Heart left ventricle (tissue), 13 donors: ENCODE measurements at regions not wholly inside any gene's neighbourhood (a gene's known extent, or its start where the extent isn't known, plus 50 kb on each side); places are given as distances from the start of the nearest gene placed in this dataset.

ENCODE experiments used
- CTCF ChIP-seq, 12 donors: fragments of 200-600 bp; sonication (generic) in 4 of 12; IDR thresholded peaks; one replicate each; pipeline versions ENCODE4 v1.5.0 to v1.8.0; 2018 to 2022; ENCODE audit warnings: antibody characterized with exemption in 12 of 12, mild to moderate bottlenecking in 5 of 12
- POLR2A ChIP-seq, 2 donors: fragments of 450-650 bp; IDR thresholded peaks; one replicate each; pipeline ENCODE4 v1.6.1; 2017; ENCODE audit warnings: antibody characterized with exemption in 2 of 2, mild to moderate bottlenecking in 2 of 2, moderate library complexity in 2 of 2
- donor health status: ischemic (EF 13 %, LVEDD 7.1; RV severe dilation, severe dysfunction).
- donor health status: DM: no; HTN: yes; CAD: no.
- donor health status: DM: no; HTN: no; CAD: no.
- donor health status: ischemic (EF 25% LVEDD 6.9; RV normal size, moderate dysfunction).
- donor health status: ischemic (EF 25% LVEDD 5.7; RV mildly dilated, moderate dysfunction).
- donor health status: ischemic (EF 35%, LVEDD 5.7; RV mildly dilated, moderate dysfunction).
- donor health status: nonischemic (EF 11% LVEDD 7.7; RV severe dilation, severe dysfunction).
- donor health status: DM: yes; HTN: yes; CAD: no.
- donor health status: PGD.
- donor health status: ischemic (EF 29% LVEDD 5.4; RV normal size, mild dysfunction).
- donor health status: nonischemic (EF 23%, LVEDD 6.1; RV moderate dilation, normal function).

GRCh38 chrX:69303231-69303630, 138.0 kb upstream of the PJA1 start:
- TF ChIP-seq CTCF (IDR thresholded peaks at IDR 0.05): no peak
- no peak for TF ChIP-seq POLR2A (IDR thresholded peaks at IDR 0.05)
